GM19238 (cell line): ENCODE measurements at regions not wholly inside any gene's neighbourhood (a gene's known extent, or its start where the extent isn't known, plus 50 kb on each side); places are given as distances from the start of the nearest gene placed in this dataset.

Source experiments
- DNase-seq: peaks from one replicate; pipeline ENCODE4 v3.0.0; 2011; ENCODE audit warnings: low spot score; ENCODE audit not compliant: insufficient read length

DNA sequence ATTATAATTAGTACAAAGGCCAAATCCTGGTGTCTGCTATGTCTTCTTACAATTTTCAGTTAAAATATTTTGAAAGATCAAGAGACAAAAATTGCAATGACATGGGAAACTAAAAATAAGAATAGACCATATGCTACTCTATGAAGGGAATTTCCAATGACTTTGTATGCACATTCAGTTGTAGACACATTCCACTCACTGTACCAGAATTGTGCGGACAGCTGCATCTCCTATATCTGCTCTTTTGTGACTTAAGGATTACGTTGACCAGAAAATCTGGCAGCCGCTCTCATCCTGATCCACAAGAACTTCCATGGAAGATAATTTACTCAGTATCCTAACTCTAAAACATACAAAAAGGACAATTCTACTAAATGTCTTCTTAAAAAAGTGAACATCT, 493.9 kb upstream of the KCNMB2 start:
- no peak for DNase-seq

GRCh38 chr3:178043084-178043483, 493.2 kb upstream of the KCNMB2 start:
- DNase-seq, result no peak

DNA sequence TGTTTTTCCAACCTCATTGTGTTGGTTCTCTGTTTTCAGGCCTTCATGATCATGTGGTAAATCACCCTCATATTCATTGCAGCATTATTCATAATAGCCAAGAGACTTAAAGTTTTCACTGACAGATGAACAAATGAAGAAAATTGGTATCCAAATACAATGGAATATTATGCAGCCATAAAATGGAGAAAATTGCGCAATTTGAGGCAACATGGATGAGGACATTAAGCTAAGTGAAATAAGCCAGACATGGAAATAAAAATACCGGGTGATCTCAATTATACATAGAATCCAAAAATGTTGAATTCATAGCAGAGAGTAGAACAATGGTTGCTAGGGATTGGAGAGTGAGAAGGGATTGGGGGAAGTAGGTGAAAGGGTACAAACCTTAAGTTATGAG, 491.9 kb upstream of the KCNMB2 start:
- no peak for DNase-seq

- DNase-seq, result no peak
Observed at GRCh38 chr3:178047496-178047895, 488.7 kb upstream of the KCNMB2 start.

DNA sequence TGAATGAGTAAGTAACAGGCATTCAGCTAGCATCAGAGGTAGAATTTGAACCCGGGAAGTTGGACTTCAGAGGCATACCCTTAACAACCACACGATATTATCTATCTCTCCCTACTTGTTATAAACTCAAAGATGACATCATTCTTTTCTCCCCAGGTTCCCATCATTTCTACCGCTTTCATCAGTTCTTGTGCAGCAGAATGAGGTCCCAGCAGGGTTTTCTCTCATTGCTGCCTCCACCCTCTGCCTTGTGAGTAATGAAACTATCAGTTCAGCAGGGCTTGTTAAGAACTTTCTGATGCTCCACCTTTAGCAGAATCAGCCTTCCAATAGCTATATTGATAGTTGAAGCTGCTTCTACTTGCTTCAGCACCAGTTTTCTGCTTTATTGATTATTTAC, 487.5 kb upstream of the KCNMB2 start:
- DNase-seq, result no peak

DNA sequence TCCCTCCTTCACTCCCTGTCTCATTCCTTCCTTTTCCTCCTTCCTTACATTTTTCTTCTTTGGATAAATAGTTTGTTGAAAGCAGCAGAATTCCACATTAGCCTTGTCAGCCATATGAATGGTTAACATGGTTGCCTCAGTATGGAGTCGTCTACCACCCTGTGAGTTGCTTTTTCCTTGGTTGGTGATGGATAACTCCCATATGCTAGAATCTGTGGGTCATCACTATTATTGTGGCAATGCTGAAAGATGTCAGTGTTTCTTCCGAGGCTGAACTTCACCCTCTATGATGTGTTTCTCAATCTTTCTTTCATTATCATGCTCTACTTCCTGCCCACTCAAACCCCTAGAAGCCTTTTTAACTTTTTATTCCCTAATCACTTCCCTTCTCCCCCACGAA, 481.8 kb upstream of the KCNMB2 start:
- no peak for DNase-seq

- no peak for DNase-seq
Observed at GRCh38 chr3:178055939-178056338, 480.3 kb upstream of the KCNMB2 start.

DNA sequence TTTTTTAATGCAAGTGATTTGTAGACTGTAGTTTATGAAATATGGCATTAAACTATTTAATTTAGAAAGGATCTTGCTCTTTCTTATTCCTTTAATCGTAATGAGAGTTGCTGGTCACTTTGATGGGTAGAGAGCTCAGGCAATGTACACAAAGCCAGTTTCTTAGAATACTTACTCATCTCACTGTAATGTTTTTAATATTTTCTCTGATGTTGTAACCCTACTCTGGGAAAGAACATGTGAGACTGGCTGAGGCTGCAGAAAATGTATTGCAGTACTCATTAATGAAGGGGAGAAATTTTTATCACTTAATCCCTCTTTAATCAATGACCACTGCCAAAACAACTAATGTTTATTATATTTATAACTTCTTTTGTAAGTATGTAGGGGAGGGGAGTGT, 479.4 kb upstream of the KCNMB2 start:
- no peak for DNase-seq

GRCh38 chr3:178058629-178059028, 477.6 kb upstream of the KCNMB2 start:
- no peak for DNase-seq

DNA sequence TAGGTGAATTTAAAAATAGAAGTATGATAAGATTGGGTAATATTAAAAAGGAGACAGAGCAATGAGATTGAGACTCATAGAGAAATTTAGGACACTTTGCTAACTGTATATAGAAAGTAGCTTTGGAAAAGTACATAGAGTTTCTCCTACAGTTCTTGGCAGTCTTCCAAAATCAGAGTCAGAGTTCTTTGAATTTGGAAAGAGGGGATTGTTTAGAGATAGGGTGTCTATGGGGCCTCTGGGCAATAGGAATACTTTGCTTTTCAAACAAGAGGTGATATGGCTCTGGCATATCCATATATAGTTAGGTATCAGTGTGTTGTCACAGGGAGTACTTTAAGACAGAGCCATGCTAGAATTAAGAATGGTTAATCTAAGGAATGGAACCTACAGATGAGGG, 477.1 kb upstream of the KCNMB2 start:
- no peak for DNase-seq

- DNase-seq, result no peak
Observed at GRCh38 chr3:178059836-178060235, 476.4 kb upstream of the KCNMB2 start.

- DNase-seq, result no peak
Observed at GRCh38 chr3:178060407-178060806, 475.8 kb upstream of the KCNMB2 start.

GRCh38 chr3:178062126-178062525, 474.1 kb upstream of the KCNMB2 start:
- DNase-seq, result no peak

DNA sequence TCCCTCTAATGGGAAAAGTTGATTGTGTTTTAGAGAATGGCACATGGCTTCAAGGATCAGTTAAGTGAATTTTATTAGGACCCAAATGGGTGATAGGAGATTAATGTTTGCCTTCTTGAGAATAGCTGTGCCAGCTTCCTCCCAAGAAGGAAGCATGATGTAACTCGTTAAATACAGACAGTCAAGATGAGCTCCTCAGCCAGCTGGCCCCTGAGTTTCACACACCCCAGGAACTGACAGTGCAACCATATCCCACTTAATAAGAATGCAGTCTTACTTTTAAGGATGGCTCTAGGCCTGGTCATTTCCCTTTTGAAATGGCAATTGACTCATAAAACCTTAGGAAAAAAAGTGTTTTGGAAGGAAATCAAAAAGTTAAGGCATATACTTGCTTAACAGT, 472.8 kb upstream of the KCNMB2 start:
- DNase-seq, result no peak

DNA sequence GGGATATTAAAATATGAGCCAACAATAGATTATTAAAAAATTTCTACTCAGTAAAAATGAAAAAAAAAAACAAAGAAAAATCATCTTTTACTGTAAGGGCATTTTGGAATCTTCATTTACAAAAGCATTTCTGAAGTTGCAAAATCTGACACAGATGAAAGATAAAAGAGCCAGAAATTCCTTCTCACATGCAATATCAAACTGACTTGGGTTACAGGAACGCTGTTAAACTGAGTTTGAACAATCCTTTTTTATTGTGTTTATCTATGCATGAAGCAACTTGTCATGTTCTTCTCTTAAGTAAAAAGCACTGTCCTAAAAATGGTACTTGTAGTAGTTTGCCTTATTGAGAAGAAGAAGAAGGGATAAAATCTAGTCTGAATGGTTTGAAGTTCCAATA, 468.5 kb upstream of the KCNMB2 start:
- no peak for DNase-seq

- DNase-seq, result no peak
Observed at GRCh38 chr3:178072391-178073305, 463.6 kb upstream of the KCNMB2 start.

DNA sequence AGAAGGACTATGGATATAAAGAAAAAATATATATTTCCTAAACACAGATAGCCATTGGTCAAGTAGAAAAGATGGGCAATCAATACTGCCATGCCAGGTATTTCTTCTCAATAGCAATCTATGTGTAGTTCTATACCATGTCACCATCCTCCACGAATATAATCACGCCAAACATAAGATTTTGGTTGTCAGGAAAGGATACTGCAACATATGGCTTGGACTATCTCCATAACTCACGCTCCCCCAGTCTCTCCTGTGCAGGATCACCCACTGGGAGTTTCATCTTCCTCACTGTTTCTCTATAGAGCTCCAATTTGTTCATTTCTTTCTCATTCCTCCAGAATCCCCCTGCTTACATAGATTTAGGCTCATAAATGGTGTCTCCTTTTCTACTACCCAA, 462.9 kb upstream of the KCNMB2 start:
- DNase-seq, result no peak

- DNase-seq, result no peak
Observed at GRCh38 chr3:178075344-178075743, 460.9 kb upstream of the KCNMB2 start.

GRCh38 chr3:178078953-178079352, 457.3 kb upstream of the KCNMB2 start:
- DNase-seq, result no peak

- no peak for DNase-seq
Observed at GRCh38 chr3:178079966-178080365, 456.3 kb upstream of the KCNMB2 start.

DNA sequence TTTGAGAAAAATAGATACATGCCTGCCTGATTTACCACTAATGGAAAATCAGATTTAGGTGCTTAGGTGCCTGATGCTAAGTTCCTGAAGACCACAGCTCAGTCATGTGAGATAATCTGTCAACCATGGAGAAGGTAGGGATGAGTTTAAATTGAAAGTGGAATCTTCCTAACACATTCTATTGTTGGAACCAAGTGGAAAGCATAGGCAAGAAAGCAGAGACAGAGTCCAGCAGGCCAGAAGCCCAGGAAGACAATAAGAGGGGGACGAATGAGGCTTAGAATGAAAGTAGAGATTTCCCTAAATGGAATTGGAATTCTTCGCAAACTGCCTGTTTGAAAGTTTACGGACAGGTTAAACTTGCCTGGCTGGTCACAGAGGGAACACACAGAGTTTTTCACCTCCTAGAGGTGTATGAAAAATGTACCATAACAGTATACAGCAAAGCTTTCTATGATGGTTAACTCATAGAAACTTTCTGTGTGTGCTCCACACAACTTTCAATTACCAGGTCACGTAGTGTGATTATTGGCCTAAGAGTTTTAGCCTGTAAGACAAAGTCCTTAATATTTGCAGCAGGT, 453.8 kb upstream of the KCNMB2 start:
- no peak for DNase-seq

DNA sequence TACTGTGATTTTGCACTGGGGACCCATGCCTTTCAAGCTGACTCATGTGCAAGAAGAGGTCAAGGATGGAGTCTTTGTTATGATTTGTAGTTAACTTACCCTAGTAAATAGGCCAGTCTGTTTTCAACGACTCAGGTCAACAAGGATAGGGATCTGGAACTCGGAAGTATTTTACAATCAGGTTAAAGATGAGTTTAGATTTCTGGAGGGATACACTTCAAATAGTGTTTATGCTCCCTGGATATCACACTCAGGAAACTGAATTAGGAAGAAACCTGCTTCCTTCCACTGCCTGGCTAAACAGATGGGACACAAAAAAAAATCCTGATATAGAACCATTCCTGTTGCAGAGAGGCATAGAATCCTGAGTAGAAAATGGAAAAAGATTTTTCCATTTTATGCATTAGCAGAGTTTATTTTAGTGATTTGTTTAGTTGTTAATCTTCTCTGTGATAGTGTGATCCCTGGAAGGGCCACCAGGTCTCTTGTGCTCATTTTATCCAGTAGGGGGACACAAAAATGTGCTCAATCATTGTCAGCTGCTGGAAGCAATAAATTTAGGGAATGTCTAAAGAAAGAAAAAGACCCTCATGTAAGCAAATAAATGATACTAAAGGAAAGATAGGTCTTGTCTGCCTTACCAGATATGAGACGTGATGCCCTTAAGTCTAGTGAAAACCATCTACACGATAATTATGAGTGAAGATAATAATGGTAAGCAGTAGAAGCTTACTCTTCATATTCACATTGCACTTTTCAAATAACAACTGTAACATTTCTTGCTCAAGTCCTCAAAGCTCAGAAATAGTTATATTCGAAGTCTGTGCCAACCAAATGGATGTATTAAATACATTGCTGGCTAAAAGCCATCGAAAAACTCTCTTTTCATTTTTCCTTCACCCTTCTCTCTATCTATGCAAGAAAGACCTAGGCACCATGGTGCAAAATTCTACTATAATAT, 452.1 kb upstream of the KCNMB2 start:
- no peak for DNase-seq
